HuH-7.5 (cell line): ENCODE measurements at regions not wholly inside any gene's neighbourhood (a gene's known extent, or its start where the extent isn't known, plus 50 kb on each side); places are given as distances from the start of the nearest gene placed in this dataset.

Experiments used
- DNase-seq: peaks from one replicate; pipeline ENCODE4 v3.0.0; 2011; ENCODE audit warnings: low spot score

DNA sequence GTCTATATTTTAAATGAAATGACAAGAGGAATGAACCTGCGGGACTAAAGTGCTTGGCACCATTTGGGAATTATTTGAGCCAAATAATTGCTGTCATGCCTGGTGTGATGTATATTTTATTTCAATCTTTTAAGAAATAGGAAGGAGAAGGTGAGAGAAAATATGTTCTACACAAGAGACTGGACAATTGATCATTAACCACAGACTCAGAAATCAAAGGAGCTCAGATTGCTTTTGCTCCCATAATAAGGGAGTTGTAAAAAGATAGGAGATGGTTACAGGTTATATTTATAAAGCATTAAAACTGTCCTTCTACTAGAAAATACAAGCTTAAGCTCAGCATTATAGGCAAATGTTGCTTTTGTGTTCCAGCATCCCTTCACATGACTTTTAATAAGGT lies 515.2 kb upstream of the SULF2 start:
- DNase-seq, result no peak

DNA sequence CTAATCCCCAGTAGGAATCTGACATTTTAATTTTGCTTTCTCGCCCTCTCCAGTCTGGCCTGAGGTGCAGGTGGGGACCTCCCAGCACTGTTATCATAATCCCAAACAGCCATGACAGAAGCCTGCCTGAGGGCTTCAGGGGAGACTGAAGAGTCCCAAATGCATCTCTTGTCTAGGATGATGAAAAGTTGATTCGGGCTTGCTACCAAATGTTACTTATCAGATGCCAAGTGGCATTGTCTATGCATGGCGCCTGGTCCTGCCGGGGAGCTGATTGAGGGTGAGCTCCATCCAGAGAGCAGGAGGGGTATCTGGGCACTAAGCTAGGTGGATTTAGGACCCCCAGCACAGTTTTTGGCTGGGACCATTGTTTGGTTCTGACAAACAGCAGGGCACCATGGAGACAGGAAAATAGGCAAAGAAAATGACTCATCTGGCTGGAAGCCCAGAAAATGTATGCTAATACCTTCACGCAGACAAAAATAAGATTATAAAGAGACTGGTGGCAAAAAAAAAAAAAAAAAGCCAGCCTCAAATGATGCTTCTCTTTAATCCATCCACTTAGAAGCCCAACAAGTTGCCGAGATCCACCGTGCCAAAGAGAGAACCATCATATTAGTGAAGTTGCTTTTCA lies 513.7 kb upstream of the SULF2 start:
- DNase-seq, result peak; percentile 44

DNA sequence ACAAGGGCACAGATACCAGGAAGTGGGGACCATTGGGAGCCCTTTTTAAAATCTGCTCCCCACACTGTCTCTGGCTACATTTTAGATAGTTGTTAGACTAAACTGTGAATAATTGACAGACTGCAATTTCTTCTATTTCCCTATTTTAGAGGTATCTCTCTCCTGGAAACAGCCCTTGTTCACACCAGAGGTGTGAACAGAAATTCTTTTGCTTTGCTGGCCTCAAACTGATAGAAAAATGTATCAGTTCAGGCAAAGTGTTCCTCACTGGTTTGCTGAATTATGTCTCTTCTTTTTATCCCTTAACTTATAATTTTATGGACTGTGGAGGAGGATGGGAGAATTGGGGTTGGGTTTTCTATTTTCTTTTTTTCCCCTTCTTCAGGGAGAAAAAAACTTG lies 513.2 kb upstream of the SULF2 start:
- no peak for DNase-seq

DNA sequence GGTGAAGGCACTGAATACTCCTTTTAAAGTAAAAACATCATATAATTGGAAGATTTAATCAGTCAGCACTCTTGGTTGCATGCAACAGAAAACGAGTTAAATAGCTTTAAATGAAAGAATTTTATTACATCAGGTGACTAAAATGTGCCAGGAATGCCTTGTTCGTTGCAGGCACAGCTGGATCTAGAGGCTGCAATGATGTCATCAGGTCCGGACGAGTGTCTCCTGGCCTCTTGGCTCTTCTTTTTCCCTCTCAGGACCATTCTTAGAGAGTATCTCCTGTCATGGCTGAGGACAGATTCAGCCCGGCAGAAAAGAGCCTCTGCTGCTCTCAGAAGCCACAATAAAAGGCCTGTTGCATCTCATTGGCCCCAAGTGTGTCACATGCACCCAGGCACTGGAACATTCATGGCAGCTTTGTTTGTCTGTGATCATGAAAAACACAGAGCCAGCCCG lies 510.7 kb upstream of the SULF2 start:
- DNase-seq, result no peak

DNA sequence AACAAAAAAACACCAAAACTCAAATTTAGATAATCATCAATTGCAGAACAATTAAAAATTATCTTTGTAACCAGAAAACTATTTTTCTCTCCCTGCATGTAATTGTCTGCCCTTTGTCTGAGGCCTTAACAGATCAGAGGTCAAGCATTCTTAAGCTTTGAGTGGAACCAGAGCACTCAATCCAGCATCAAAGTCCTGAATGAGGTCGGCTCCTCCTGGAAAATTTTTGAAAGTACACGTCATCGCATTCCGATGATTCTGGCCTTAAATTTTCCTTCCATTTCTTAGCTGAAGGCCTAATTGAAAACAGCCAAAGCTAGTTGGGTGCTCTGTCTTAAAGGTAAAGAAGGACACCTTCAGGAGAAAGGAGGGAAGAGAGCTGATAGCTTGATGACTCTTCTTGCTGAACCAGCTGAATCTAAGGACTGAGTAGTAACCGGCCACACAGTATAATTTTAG lies 510.2 kb upstream of the SULF2 start:
- DNase-seq, result peak; percentile 60

DNA sequence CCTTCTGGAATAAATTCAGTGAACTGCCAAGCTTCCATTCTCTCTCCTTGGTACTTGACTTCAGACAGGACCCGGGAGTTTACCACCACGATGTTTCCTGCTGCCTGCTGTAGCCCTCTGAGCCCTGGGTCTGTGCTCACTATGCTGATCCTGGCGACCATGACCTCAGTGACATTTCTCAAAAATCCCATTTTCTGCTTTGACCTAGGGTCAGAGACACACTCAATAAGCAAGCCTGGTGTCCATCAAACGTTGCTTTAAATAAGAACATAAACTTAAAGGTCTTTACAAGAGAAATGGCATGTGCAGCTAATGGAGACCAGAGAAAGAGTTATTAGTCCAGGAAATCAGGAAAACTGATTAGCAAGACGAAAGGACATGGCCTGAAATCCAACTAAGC lies 509.7 kb upstream of the SULF2 start:
- DNase-seq, result no peak

DNA sequence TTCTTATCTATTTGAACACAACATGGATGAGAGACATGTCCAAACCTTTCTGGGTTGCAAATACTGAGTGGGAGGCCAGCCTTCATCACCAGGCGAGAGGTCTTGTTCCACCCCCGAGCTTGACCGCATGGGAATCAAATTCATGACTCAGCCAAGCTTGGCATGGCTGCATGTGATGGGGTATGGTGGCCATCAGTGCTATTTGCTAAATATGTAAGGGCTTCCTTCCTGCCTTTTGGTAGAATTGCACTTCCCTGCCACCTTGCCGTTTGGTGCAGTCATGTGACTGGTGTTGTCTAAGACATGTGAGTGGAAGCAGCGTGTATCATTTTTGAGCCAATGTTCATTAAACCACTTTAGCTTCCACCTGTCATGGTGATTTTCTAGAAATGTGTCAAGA lies 508.9 kb upstream of the SULF2 start:
- no peak for DNase-seq

DNA sequence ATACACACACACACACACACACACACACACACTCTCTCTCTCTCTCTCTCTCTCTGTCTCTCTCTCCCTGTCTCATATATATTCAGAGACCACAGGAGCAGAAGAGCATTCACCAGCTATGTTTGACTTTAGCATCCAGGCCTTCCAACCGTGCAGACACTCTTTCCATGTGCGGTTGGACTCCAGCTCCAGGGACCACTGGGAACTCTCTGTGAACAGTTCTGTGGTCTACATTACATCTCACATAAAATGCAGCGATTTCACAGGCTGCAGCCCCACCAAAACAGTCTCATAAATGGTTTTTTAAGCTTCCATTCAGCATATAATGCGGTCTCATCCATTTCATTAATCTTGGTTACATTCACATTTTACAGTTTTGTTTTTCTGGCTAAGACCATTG lies 508.4 kb upstream of the SULF2 start:
- DNase-seq, result no peak

DNA sequence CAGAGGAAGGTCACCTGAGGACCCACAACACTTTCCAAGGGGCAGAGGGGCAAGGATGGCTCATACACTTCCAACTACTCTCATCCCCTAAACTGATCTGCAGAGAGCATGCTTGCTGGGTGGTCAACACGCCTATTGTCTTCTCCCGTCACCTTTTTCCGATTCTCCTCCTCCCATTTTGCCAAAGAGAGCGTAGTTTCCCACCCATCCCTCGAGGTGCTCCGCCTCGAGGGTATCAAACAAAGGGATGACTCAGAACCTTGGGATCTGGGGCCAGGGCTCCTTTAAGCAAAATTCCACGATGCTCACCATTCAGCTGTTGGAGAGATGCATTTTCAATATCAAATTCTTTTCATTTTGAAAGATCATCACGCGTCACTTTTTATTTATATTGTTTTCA lies 507.5 kb upstream of the SULF2 start:
- DNase-seq, result no peak

DNA sequence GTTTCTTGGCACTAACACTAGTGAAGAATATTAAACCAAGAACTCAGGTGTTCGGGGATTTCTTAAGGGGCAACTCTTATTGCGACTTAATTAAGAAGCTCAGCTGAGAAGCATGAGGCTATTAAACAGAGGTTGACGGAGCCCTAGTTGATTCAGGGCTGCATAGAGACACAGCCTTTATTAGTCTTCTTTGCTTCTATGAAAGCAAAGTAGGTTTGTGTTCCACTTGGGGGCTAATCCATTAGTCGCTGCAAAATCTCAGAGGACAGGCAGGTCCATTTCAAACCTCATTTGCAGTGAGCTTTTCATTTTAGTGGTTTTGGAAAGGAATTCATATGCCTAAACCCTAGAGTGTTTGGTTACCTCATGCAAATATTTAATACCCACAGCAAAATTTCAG lies 506.6 kb upstream of the SULF2 start:
- DNase-seq, result no peak

DNA sequence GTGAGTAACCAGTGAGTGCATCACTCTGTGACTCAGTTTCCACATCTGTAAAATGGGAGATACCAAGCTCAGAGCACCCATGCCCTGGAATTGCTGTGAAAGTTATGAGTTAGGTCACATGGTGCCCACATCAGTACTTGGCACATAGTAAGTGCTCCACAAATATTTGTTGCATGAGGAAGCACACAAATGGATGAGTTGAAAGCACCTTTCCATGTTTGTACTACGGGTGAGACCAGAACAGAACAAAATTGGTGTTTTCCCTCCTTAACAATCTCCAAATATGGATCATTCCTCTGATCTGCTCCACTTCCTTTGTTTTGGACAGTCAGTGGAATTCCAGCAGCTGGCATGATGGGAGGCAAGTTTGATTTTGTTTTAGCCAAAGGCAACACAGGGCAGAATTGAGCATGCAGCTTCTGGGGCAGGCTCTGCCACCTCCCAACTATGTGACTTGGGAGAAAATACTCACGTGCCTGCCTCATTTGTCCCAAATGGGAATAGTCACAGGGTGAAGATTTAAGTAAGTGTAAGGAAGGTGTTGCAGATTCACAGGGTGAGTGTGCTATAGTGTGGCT lies 503.7 kb upstream of the SULF2 start:
- DNase-seq, result no peak

DNA sequence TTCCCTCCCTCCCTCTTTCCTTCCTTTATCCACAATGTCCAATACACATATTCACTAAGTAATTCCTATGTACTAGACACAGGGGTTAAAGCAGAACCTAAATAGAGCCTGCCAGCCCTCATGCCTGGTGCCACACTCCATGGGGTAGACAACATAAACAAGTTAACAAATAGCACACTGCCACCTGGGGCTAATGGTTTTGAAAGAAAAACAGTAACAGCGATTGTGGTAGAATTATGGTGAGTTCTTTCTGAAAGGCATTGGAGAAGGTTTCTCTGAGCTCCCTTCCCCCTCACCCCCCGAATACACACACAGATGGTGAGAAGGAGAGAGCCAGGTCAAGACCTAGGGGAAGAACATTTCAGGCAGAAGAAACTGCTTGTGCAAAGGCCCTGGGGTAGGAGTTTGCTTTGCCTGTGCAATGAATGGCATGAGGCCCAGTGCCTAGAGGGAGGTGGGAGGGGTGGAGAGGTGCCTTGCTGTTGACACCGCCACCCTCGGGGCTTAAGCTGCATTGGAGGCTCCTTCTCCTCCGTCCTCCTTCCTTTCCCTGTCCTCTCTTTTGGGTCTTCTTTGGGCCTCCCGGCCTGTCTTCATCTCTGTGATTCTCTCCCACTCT lies 502.4 kb upstream of the SULF2 start:
- no peak for DNase-seq

DNA sequence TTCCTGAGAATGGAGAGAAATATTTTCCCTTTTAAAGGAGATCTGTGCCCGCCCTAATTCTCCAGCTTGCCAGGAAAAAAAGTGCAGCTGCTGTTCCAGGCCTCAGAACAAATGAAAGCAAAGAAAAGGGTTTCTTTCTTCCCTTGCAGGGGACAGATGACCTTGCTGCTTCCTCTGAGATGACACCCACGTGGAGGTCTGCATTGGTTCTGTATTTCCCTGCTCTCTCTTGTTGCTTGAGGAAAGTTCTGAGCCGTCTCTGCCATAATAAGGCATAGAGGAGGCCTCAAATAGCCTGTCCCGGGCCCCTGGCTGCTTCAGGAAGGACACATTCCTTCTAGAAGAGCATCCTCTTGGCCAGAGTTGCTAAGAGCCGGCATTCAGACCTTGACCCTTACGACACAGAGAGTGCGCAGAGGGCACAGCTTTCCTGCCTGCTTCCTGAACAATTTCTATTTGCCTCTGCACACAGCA lies 501.8 kb upstream of the SULF2 start:
- no peak for DNase-seq

DNA sequence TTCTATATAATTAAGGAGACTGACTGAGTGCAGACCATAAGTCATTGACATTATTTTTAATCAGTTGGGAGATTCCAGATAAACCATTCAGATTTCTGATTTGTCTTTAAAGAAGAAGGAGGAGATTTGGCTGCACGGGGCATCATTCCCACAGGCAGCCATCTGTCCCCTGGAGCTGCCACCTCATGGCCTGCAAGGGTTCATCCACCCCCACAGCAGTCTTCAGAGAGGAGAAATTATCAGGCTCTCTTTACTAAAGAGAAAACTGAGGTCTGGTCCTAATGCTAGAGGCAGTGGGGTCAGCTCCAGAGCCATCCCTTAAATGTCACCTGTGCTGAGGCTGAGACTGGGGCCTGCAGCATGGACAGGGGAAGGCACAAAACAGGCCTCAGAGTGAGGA lies 501.3 kb upstream of the SULF2 start:
- DNase-seq, result no peak

DNA sequence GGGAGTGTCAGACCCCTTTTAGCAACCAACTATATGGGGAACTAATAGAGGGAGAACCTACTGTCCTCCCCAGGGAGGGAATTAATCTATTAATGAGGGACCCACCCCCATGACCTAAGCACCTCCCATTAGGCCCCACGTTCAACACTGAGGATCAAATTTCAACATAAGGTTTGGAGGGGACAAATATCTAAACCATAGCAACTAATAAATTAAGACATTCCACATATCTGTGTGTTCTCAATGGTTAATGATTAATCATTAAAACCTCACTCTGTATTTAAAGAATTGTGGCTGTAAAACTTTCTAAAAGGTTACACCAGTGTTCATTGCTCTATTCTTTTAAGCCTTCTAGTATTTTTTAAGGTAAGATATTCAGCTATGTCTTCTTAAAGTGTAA lies 500.4 kb upstream of the SULF2 start:
- no peak for DNase-seq

DNA sequence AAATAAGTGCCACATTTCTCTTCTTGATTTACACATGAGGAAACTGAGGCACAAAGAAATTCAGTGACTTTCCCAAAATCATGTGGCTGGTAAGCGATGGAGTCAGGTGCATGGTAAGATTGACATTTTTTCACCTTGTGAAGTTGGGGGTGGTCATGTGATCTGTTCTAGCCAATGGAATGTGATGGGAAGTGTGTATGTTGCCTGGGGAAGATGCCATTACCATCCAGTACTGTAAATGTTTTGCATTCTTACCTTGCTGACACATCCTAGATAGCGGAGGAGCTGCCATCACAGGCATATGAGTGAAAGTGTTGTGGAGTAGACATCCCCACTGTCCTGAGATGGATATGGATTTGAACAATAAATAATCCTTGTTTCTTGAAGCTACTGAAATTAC lies 499.6 kb upstream of the SULF2 start:
- DNase-seq, result no peak

DNA sequence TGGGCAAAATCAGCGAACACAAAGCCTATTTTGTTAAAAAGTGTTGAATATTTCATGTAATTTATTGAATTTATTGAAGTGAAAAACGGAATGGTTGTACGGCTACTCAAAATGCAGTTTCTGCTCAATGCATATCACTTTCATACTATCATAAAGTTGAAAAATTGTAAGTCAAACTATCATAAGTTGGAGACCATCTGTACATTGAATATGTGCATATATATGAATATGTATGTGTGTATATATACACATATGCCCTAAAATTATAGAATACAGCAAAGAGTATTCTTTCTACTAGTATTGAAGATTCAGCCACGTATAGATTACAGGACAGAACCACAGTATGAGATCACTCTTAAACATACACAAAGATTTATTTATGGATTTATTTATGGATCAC lies 499.0 kb upstream of the SULF2 start:
- DNase-seq, result no peak

DNA sequence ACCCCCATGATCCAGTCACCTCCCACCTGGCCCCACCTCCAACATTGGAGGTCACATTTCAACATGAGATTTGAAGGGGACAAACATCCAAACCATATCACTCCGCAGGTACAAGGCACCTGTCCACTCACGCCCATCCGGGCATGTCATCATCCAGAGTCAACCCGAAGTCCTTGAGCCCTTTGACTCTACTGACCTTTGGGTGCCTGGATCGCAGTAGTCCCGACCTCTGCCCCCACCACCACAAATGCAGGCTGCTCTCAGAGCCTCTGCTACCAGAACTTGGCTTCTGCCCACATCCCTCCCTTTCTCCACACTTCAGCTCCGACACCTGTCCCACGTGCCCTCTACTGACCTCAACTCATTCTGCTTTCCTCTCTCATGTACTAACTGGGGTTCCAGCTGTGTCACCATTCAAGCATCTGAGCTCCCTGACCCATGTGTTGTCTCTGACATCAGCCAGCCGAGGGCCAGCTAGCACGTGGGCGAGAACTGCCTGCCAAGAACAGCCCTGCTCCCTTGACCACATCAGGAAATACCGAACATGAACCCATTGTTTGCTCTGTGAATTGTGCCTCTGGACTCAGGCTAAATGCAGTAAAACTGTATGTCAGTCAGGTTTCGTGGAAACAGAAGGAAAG lies 498.3 kb upstream of the SULF2 start:
- no peak for DNase-seq

DNA sequence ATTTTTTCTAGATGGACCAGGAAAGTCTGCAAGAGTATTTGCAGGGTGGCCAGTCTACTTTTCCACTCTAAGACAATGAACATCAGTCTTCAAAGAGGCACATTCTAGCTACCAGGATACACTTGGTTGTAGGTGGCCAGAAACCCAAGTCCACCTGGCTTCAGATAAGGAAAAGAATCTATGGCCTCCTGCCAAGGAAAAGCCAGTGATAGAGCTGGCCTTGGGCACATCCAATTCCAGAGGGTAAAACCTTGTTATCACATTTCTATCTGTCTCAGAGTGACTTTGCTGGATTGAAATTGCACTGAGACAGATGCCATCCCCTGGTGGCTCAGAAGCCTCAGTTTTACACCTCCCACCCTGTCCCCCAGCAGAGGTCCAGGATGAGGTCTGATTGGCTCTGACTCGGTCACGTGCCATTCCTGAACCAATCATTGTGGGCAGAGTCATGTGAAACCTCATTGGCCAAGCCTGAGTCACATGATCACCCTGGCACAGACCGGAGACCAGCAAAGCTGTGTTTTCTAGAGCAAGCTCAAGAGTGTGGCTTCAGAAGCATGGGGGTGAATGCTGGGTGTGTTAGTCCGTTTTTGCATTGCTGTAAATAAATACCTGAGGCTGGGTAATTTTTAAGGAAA lies 497.4 kb upstream of the SULF2 start:
- no peak for DNase-seq

DNA sequence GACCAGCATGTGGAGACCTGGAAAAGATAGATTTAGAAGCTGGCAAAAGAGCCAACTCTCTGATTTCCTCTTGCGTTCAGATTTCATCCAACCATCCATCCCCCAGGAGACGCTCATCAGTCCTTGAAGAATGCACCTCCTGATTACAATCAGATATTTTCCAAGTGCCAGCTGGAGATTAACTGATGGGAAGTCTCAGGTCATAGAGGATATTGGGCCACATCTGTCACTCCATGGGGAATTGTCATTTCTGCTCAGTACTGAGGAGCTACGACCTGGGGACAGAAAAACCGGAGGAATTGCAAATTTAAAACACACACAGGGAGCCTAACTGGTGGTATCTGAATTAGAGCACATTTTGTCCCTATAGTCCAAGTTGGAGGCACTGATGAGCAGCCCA lies 496.2 kb upstream of the SULF2 start:
- no peak for DNase-seq

DNA sequence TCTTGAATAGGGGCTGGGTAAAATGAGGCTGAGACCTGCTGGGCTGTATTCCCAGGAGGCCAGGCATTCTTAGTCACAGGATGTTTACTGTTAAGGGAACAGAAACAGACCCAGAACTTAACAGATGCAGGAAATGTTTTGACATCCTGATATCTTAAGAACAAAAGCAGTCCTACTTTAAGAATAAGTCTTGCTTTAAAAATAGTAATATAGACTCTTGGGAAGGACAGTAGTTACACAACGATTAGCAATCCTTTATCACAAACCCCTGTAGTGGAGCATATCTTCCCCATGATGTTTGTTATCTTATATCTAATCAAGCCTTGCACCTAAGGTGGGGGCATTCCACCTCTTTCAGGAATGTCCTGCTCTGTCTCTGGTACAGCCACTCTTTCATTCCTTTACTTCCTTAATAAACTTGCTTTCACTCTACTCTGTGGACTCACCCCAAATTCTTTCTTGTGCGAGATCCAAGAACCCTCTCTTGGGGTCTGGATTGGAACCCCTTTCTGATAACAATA lies 493.7 kb upstream of the SULF2 start:
- DNase-seq, result no peak

DNA sequence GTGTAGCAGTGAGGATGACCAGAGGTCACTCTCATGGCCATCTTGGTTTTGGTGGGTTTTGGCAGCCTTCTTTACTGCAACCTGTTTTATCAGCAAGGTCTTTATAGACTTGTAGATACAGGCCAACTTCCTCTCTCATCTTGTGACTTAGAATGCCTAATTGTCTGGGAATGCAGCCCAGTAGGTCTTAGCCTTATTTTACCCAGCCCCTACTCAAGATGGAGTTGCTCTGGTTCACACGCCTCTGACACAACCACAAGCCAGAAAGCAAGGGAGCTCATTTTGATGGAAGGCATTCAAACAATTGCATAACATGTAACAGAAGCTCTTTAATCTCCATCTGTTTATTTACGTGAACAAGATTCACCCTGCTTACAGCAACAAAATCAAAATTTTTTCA lies 492.0 kb upstream of the SULF2 start:
- DNase-seq, result no peak

DNA sequence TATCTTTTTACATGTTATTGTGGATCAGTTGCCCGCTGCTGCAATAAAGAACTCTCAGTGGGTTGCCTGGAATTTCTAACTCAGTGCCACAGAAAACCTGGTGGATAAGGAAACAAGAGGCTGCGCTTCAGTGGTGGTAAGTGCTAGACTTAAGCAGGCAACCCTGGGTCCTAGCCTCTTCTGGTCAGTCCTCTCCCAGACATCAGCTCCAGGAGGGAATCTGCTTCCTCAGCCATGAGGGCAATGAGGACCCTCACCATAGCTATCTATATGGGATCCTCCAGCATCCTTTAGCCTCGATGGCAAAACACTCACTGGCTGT lies 490.7 kb upstream of the SULF2 start:
- DNase-seq, result no peak
